ENCODE measurements at regions not wholly inside any gene's neighbourhood (a gene's known extent, or its start where the extent isn't known, plus 50 kb on each side); places are given as distances from the start of the nearest gene placed in this dataset.
"Not testable (repeated sequence)": the region's sequence is repeated elsewhere in the genome, so short reads cannot be mapped to it uniquely, and the experiment has no call there.

GRCh38 chr15:77862651-77863104 lies 214.8 kb downstream of the TBC1D2B start:
- no peak for DNase-seq (ENCODE audit: low spot score)

- DNase-seq (ENCODE audit: low spot score) = not testable (repeated sequence)
These were observed 215.4 kb downstream of the TBC1D2B start for GRCh38 chr15:77861997-77862635.

- no peak for DNase-seq (ENCODE audit: low spot score)
These were observed 217.3 kb downstream of the TBC1D2B start for GRCh38 chr15:77860071-77860691.

- no peak for DNase-seq (ENCODE audit: low spot score)
These were observed 217.9 kb downstream of the TBC1D2B start for GRCh38 chr15:77859491-77860060.

GRCh38 chr15:77858792-77859490 lies 218.6 kb downstream of the TBC1D2B start:
- DNase-seq (ENCODE audit: low spot score) = no peak

- DNase-seq (ENCODE audit: low spot score) = no peak
These were observed 220.1 kb downstream of the TBC1D2B start for GRCh38 chr15:77857419-77857818.

GRCh38 chr15:77856705-77857346 lies 220.7 kb downstream of the TBC1D2B start:
- no peak for DNase-seq (ENCODE audit: low spot score)

- DNase-seq (ENCODE audit: low spot score) = no peak
These were observed 221.6 kb downstream of the TBC1D2B start for GRCh38 chr15:77855871-77856270.

- DNase-seq (ENCODE audit: low spot score) = no peak
These were observed 222.3 kb upstream of the LINGO1 start for GRCh38 chr15:77854980-77855379.

- DNase-seq (ENCODE audit: low spot score) = no peak
These were observed 221.2 kb upstream of the LINGO1 start for GRCh38 chr15:77853910-77854309.

GRCh38 chr15:77853008-77853328 lies 220.3 kb upstream of the LINGO1 start:
- no peak for DNase-seq (ENCODE audit: low spot score)

GRCh38 chr15:77852241-77853007 lies 219.7 kb upstream of the LINGO1 start:
- DNase-seq (ENCODE audit: low spot score) = no peak

GRCh38 chr15:77851691-77852090 lies 219.0 kb upstream of the LINGO1 start:
- DNase-seq (ENCODE audit: low spot score) = no peak

- no peak for DNase-seq (ENCODE audit: low spot score)
These were observed 218.4 kb upstream of the LINGO1 start for GRCh38 chr15:77851086-77851485.

GRCh38 chr15:77846986-77847385 lies 214.3 kb upstream of the LINGO1 start:
- no peak for DNase-seq (ENCODE audit: low spot score)

- DNase-seq (ENCODE audit: low spot score) = no peak
These were observed 213.6 kb upstream of the LINGO1 start for GRCh38 chr15:77846360-77846759.

GRCh38 chr15:77844798-77845446 lies 212.2 kb upstream of the LINGO1 start:
- DNase-seq (ENCODE audit: low spot score) = no peak

GRCh38 chr15:77843546-77843945 lies 210.8 kb upstream of the LINGO1 start:
- no peak for DNase-seq (ENCODE audit: low spot score)

- no peak for DNase-seq (ENCODE audit: low spot score)
These were observed 208.5 kb upstream of the LINGO1 start for GRCh38 chr15:77840991-77841775.
